Liver (tissue), 8 donors: ENCODE measurements at regions not wholly inside any gene's neighbourhood (a gene's known extent, or its start where the extent isn't known, plus 50 kb on each side); places are given as distances from the start of the nearest gene placed in this dataset.

ENCODE experiments used
- DNase-seq: peaks from one replicate; pipeline ENCODE4 v3.0.0-alpha.2; 2017; ENCODE audit warnings: low spot score
- H3K27ac ChIP-seq, 2 donors: one replicate each; pipeline ENCODE4 v1.7.0; 2013; ENCODE audit warnings: inconsistent platforms in 2 of 2, low read length in 2 of 2, control low read depth in 1 of 2, low read depth in 1 of 2, mild to moderate bottlenecking in 1 of 2
- H3K27me3 ChIP-seq, 4 donors: one replicate each; pipeline versions ENCODE4 v1.6.1 to v1.7.0; 2013; ENCODE audit warnings: low read length in 3 of 4, inconsistent platforms in 1 of 4, mild to moderate bottlenecking in 1 of 4, moderate library complexity in 1 of 4; ENCODE audit not compliant: control insufficient read depth in 4 of 4, insufficient read depth in 4 of 4
- H3K36me3 ChIP-seq, 4 donors: one replicate each; pipeline versions ENCODE4 v1.6.1 to v1.7.0; 2013; ENCODE audit warnings: low read length in 3 of 4, mild to moderate bottlenecking in 3 of 4, low read depth in 1 of 4, moderate library complexity in 1 of 4; ENCODE audit not compliant: control insufficient read depth in 4 of 4, insufficient read depth in 3 of 4
- H3K4me1 ChIP-seq, 4 donors: one replicate each; pipeline versions ENCODE4 v1.6.1 to v1.7.0; 2013; ENCODE audit warnings: low read length in 3 of 4, mild to moderate bottlenecking in 3 of 4, moderate library complexity in 1 of 4; ENCODE audit not compliant: control insufficient read depth in 4 of 4, insufficient read depth in 4 of 4
- H3K4me3 ChIP-seq, 3 donors: one replicate each; pipeline versions ENCODE4 v1.6.1 to v1.7.0; 2013; ENCODE audit warnings: low read length in 3 of 3, control low read depth in 1 of 3, low read depth in 1 of 3, mild to moderate bottlenecking in 1 of 3
- H3K9ac ChIP-seq, 2 donors: one replicate each; pipeline ENCODE4 v1.7.0; 2013; ENCODE audit warnings: low read length in 2 of 2, mild to moderate bottlenecking in 2 of 2, moderate library complexity in 2 of 2, control low read depth in 1 of 2, low read depth in 1 of 2
- H3K9me3 ChIP-seq, 4 donors: one replicate each; pipeline versions ENCODE4 v1.6.1 to v1.7.0; 2013; ENCODE audit warnings: low read length in 3 of 4; ENCODE audit not compliant: control insufficient read depth in 4 of 4
- EGR1 ChIP-seq, 2 donors: IDR thresholded peaks; 2 replicates each; pipeline ENCODE4 v1.6.1; 2016 to 2018; ENCODE audit warnings: antibody characterized with exemption in 2 of 2, low read depth in 2 of 2
- FOXA1 ChIP-seq: IDR thresholded peaks from 2 replicates; pipeline ENCODE4 v1.6.1; 2016; ENCODE audit warnings: antibody characterized with exemption
- FOXA2 ChIP-seq: IDR thresholded peaks from 2 replicates; pipeline ENCODE4 v1.6.1; 2016; ENCODE audit warnings: antibody characterized with exemption
- GABPA ChIP-seq, 2 donors: IDR thresholded peaks in 1 of 2; conservative IDR thresholded peaks in 1 of 2; 2 replicates each; pipeline ENCODE4 v1.6.1; 2016; ENCODE audit warnings: antibody characterized with exemption in 2 of 2, mild to moderate bottlenecking in 1 of 2, moderate library complexity in 1 of 2
- HNF4G ChIP-seq: IDR thresholded peaks from 2 replicates; pipeline ENCODE4 v1.6.1; 2016; ENCODE audit warnings: antibody characterized with exemption
- JUND ChIP-seq, 2 donors: IDR thresholded peaks; 2 replicates each; pipeline ENCODE4 v1.6.1; 2016; ENCODE audit warnings: antibody characterized with exemption in 2 of 2
- NR2F2 ChIP-seq: IDR thresholded peaks from 2 replicates; pipeline ENCODE4 v1.6.1; 2016; ENCODE audit warnings: antibody characterized with exemption
- RAD21 ChIP-seq, 2 donors: IDR thresholded peaks; 2 replicates each; pipeline ENCODE4 v1.6.1; 2016; ENCODE audit warnings: antibody characterized with exemption in 2 of 2, mild to moderate bottlenecking in 2 of 2
- RXRA ChIP-seq, 2 donors: IDR thresholded peaks; 2 replicates each; pipeline ENCODE4 v1.6.1; 2017 to 2018; ENCODE audit warnings: antibody characterized with exemption in 2 of 2, mild to moderate bottlenecking in 1 of 2
- SP1 ChIP-seq: IDR thresholded peaks from 2 replicates; pipeline ENCODE4 v1.6.1; 2018; ENCODE audit warnings: antibody characterized with exemption, mild to moderate bottlenecking
- TAF1 ChIP-seq: conservative IDR thresholded peaks from 2 replicates; pipeline ENCODE4 v1.6.1; 2016; ENCODE audit warnings: antibody characterized with exemption, mild to moderate bottlenecking
- YY1 ChIP-seq: IDR thresholded peaks from 2 replicates; pipeline ENCODE4 v1.6.1; 2016; ENCODE audit warnings: antibody characterized with exemption, mild to moderate bottlenecking
- ZBTB33 ChIP-seq: IDR thresholded peaks from 2 replicates; pipeline ENCODE4 v1.6.1; 2016; ENCODE audit warnings: antibody characterized with exemption
- WGBS: extraction: QIAGEN DNeasy Blood & Tissue Kit; methylation state at CpG from one replicate; pipeline ENCODE4 v1.1.7; 2013; 5-methylcytosine and 5-hydroxymethylcytosine counted together
- TF ChIP-seq, protein P1 (sequence below): IDR thresholded peaks from 2 replicates; pipeline ENCODE4 v1.6.1; 2016; ENCODE audit warnings: antibody characterized with exemption, mild to moderate bottlenecking
- TF ChIP-seq, protein P2 (sequence below): IDR thresholded peaks from 2 replicates; pipeline ENCODE4 v1.6.1; 2016; ENCODE audit warnings: antibody characterized with exemption
- TF ChIP-seq, protein P3 (sequence below): IDR thresholded peaks from 2 replicates; pipeline ENCODE4 v1.6.1; 2016; ENCODE audit warnings: antibody characterized with exemption
- TF ChIP-seq, protein P4 (sequence below): fragments of 150-350 bp; IDR thresholded peaks from 2 replicates; pipeline ENCODE4 v1.5.1; 2017; ENCODE audit warnings: improper control_type of control experiment, low read depth, low read length; ENCODE audit not compliant: missing input control
- donor health status: healthy.
- donor health status: healthy.
- donor health status: healthy.
- donor health status: healthy.
- donor health status: healthy.

DNA sequence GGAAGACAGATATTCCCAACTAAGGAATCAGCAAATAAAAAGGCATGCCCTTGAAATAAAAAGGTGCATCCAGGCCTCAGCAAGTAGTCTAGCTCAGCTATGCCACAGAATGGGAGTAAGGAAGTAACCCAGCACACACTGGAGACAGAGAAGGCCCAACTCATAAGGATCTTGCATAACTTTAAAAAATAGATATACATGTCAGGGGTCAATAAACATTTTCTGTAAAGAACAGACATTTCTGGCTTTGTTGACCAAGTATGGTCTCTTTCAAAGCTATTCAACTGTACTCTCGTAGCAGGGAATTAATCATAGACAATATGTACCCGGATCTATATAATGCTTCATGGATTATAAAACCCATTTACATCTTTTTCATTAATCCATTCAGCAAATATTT is 449.3 kb downstream of the TAFA4 start:
- H3K27ac ChIP-seq, result no peak overlapping the region
- H3K36me3 ChIP-seq, result no peaks in the 10 kb centered on the region
- 84% methylated on average over 2 of the region's 2 CpGs for WGBS
- no peak overlapping the region for H3K9ac ChIP-seq
- DNase-seq, result no peak
- H3K4me1 ChIP-seq, result no peaks in the 10 kb centered on the region
- H3K27me3 ChIP-seq, result no peaks in the 10 kb centered on the region
- no peak overlapping the region for H3K4me3 ChIP-seq
- H3K9me3 ChIP-seq, result no peaks in the 10 kb centered on the region
- TF ChIP-seq JUND (IDR thresholded peaks at IDR 0.05), result no peak
- TF ChIP-seq NR2F2, result no peak
- no peak for TF ChIP-seq RAD21 (IDR thresholded peaks at IDR 0.05)
- TF ChIP-seq, protein P1, sequence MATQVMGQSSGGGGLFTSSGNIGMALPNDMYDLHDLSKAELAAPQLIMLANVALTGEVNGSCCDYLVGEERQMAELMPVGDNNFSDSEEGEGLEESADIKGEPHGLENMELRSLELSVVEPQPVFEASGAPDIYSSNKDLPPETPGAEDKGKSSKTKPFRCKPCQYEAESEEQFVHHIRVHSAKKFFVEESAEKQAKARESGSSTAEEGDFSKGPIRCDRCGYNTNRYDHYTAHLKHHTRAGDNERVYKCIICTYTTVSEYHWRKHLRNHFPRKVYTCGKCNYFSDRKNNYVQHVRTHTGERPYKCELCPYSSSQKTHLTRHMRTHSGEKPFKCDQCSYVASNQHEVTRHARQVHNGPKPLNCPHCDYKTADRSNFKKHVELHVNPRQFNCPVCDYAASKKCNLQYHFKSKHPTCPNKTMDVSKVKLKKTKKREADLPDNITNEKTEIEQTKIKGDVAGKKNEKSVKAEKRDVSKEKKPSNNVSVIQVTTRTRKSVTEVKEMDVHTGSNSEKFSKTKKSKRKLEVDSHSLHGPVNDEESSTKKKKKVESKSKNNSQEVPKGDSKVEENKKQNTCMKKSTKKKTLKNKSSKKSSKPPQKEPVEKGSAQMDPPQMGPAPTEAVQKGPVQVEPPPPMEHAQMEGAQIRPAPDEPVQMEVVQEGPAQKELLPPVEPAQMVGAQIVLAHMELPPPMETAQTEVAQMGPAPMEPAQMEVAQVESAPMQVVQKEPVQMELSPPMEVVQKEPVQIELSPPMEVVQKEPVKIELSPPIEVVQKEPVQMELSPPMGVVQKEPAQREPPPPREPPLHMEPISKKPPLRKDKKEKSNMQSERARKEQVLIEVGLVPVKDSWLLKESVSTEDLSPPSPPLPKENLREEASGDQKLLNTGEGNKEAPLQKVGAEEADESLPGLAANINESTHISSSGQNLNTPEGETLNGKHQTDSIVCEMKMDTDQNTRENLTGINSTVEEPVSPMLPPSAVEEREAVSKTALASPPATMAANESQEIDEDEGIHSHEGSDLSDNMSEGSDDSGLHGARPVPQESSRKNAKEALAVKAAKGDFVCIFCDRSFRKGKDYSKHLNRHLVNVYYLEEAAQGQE, result no peak
- no peak for TF ChIP-seq FOXA2
- TF ChIP-seq SP1, result no peak
- no peak for TF ChIP-seq HNF4G
- no peak for TF ChIP-seq EGR1 (IDR thresholded peaks at IDR 0.05; ENCODE audit: low read depth in 2 of 2)
- TF ChIP-seq, protein P2, sequence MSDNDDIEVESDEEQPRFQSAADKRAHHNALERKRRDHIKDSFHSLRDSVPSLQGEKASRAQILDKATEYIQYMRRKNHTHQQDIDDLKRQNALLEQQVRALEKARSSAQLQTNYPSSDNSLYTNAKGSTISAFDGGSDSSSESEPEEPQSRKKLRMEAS, result no peak
- TF ChIP-seq GABPA (IDR thresholded peaks at IDR 0.05 in 1 of 2, conservative IDR thresholded peaks at IDR 0.05 in 1 of 2), result no peak
- TF ChIP-seq RXRA (IDR thresholded peaks at IDR 0.05), result no peak
- no peak for TF ChIP-seq ZBTB33
- TF ChIP-seq, protein P3, sequence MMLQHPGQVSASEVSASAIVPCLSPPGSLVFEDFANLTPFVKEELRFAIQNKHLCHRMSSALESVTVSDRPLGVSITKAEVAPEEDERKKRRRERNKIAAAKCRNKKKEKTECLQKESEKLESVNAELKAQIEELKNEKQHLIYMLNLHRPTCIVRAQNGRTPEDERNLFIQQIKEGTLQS, result no peak
- no peak for TF ChIP-seq YY1
- no peak for TF ChIP-seq FOXA1

DNA sequence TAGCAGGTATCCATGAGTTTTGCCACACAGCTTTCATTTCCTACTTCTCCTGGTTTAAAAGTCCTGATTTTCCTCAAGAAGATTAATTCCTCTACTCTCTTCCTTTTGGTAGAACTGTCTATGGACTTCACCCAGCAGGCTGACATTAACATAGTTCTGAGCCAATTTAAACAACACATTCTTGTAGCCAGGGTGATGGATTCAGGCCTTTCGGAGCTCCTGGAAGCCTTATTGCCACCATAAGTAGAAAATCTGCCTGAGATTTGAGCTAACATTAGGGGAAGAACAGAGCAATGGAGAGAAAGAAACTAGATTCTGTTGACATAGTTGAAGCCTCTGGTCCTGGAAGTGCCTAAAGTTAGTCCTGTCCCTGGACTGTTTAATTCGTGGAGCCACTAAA is 449.8 kb downstream of the TAFA4 start:
- H3K9ac ChIP-seq, result no peak overlapping the region
- no peaks in the 10 kb centered on the region for H3K27me3 ChIP-seq
- H3K9me3 ChIP-seq, result no peaks in the 10 kb centered on the region
- no peak for DNase-seq
- no peaks in the 10 kb centered on the region for H3K36me3 ChIP-seq
- no peak overlapping the region for H3K4me3 ChIP-seq
- no peak overlapping the region for H3K27ac ChIP-seq
- no peaks in the 10 kb centered on the region for H3K4me1 ChIP-seq
- 74% methylated on average over 2 of the region's 2 CpGs for WGBS
- TF ChIP-seq ZBTB33, result no peak
- TF ChIP-seq, protein P4, sequence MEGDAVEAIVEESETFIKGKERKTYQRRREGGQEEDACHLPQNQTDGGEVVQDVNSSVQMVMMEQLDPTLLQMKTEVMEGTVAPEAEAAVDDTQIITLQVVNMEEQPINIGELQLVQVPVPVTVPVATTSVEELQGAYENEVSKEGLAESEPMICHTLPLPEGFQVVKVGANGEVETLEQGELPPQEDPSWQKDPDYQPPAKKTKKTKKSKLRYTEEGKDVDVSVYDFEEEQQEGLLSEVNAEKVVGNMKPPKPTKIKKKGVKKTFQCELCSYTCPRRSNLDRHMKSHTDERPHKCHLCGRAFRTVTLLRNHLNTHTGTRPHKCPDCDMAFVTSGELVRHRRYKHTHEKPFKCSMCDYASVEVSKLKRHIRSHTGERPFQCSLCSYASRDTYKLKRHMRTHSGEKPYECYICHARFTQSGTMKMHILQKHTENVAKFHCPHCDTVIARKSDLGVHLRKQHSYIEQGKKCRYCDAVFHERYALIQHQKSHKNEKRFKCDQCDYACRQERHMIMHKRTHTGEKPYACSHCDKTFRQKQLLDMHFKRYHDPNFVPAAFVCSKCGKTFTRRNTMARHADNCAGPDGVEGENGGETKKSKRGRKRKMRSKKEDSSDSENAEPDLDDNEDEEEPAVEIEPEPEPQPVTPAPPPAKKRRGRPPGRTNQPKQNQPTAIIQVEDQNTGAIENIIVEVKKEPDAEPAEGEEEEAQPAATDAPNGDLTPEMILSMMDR, result no peak
- TF ChIP-seq YY1, result no peak
- no peak for TF ChIP-seq SP1
- no peak for TF ChIP-seq RAD21 (IDR thresholded peaks at IDR 0.05)
- no peak for TF ChIP-seq FOXA1
- no peak for TF ChIP-seq NR2F2
- no peak for TF ChIP-seq EGR1 (IDR thresholded peaks at IDR 0.05; ENCODE audit: low read depth in 2 of 2)
- no peak for TF ChIP-seq JUND (IDR thresholded peaks at IDR 0.05)
- TF ChIP-seq TAF1, result no peak
- no peak for TF ChIP-seq GABPA (IDR thresholded peaks at IDR 0.05 in 1 of 2, conservative IDR thresholded peaks at IDR 0.05 in 1 of 2)
- TF ChIP-seq, protein P2, result no peak
- TF ChIP-seq HNF4G, result no peak
- TF ChIP-seq, protein P1, result no peak
- TF ChIP-seq, protein P3, result no peak
